Prostate gland (tissue), 2 donors: ENCODE measurements at regions not wholly inside any gene's neighbourhood (a gene's known extent, or its start where the extent isn't known, plus 50 kb on each side); places are given as distances from the start of the nearest gene placed in this dataset.

Experiments used
- CTCF ChIP-seq, 4 experiments: fragments of 200-600 bp in 2 of 4; fragments of 450-650 bp in 2 of 4; sonication (generic) in 2 of 4; IDR thresholded peaks; 1 replicate in 3 of 4; 2 replicates in 1 of 4; pipeline ENCODE4 v1.5.1; 2016 to 2019; ENCODE audit warnings: antibody characterized with exemption in 4 of 4, mild to moderate bottlenecking in 2 of 4, moderate library complexity in 2 of 4
- POLR2A ChIP-seq: fragments of 450-650 bp; IDR thresholded peaks from one replicate; pipeline ENCODE4 v1.6.1; 2016; ENCODE audit warnings: antibody characterized with exemption, mild to moderate bottlenecking
- POLR2AphosphoS5 ChIP-seq: sonication (generic); formaldehyde crosslinking; IDR thresholded peaks from one replicate; pipeline ENCODE4 v1.6.1; 2017; ENCODE audit warnings: antibody characterized with exemption

DNA sequence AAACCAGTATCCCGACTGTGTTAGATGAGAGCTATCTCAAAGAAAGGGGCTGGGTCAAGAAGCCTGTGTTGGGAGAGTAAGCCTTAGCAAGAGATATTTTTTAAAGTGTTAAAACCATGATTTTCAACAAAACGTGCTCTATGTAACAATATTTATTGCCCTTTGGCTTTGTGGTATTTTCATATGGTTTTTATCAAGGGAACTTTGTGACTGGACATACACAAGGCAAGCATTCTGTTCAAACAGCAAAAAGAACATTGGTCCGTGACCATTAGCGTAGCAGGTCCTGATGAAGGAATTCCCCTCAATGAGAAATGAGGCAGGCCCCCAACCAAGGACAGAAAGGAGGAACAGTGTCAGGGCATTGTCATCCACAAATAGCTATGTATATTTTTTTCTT is 222.6 kb downstream of the MYLK4 start:
- TF ChIP-seq CTCF (IDR thresholded peaks at IDR 0.05) = no peak
- TF ChIP-seq POLR2A = no peak
- no peak for TF ChIP-seq POLR2AphosphoS5
